Upper lobe of left lung (tissue), 4 donors: ENCODE measurements at regions not wholly inside any gene's neighbourhood (a gene's known extent, or its start where the extent isn't known, plus 50 kb on each side); places are given as distances from the start of the nearest gene placed in this dataset.

Source experiments
- CTCF ChIP-seq, 6 experiments: fragments of 450-650 bp in 4 of 6; fragments of 200-600 bp in 2 of 6; sonication (generic) in 2 of 6; IDR thresholded peaks; one replicate each; pipeline ENCODE4 v1.5.1; 2016 to 2019; ENCODE audit warnings: antibody characterized with exemption in 6 of 6
- POLR2A ChIP-seq, 4 donors: fragments of 450-650 bp; IDR thresholded peaks; one replicate each; pipeline ENCODE4 v1.5.1; 2016 to 2017; ENCODE audit warnings: antibody characterized with exemption in 4 of 4, mild to moderate bottlenecking in 2 of 4
- POLR2AphosphoS5 ChIP-seq, 2 donors: sonication (generic); formaldehyde crosslinking; IDR thresholded peaks; one replicate each; pipeline ENCODE4 v1.5.1; 2017; ENCODE audit warnings: antibody characterized with exemption in 2 of 2

DNA sequence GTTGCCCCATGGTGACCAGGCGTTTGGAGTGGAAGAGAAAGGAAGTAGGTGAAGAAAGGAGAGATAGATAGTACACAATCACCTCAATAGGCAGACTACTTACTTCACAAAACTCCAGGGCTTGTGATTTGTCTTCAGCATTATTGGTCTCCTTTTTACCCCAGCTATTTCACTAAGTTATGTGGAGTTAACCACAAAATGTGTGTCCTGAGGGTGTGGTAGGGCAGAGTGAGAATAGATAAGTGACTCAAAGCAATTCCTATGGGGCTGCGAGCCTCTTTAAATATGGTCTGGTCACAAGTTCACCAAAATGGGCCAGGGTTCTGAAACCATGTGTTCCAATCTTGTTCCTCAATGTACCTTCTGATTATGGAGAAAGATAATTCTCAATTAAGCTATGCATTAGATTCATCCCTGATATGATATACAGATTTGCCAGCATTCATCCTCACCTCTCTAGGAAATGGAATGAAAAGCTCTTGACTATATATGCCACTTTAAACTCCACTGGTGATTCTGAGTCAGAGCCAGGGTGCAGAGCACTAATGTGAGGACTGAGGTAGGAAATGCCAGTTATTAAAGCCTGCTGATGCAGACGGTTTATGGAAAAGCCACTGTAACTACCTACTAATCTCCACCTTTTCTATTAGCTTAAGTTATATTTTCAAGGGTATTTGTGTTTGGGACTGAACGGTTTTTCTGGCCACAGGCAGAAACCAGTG, 310.6 kb upstream of the MANEA start:
- TF ChIP-seq CTCF (IDR thresholded peaks at IDR 0.05) (no peak), POLR2A (IDR thresholded peaks at IDR 0.05) (no peak), POLR2AphosphoS5 (IDR thresholded peaks at IDR 0.05) (no peak)
